ENCODE measurements at regions not wholly inside any gene's neighbourhood (a gene's known extent, or its start where the extent isn't known, plus 50 kb on each side); places are given as distances from the start of the nearest gene placed in this dataset.
"Not testable (repeated sequence)": the region's sequence is repeated elsewhere in the genome, so short reads cannot be mapped to it uniquely, and the experiment has no call there.

- DNase-seq (ENCODE audit: extremely low read depth in 1 of 11, low read depth in 9 of 11, low spot score in 4 of 11): no peak
Measured at GRCh38 chr5:63408984-63409383, 553.3 kb downstream of the HTR1A start.

- peak in 9 of 11 donors; percentile 4 to 48 (median 34) for DNase-seq (ENCODE audit: extremely low read depth in 1 of 11, low read depth in 9 of 11, low spot score in 4 of 11)
Measured at GRCh38 chr5:63401436-63402046, 560.7 kb downstream of the HTR1A start.

- DNase-seq (ENCODE audit: extremely low read depth in 1 of 11, low read depth in 9 of 11, low spot score in 4 of 11): no peak
Measured at GRCh38 chr5:63400079-63400478, 562.2 kb downstream of the HTR1A start.

GRCh38 chr5:63398346-63398745, 563.9 kb downstream of the HTR1A start:
- DNase-seq (ENCODE audit: extremely low read depth in 1 of 11, low read depth in 9 of 11, low spot score in 4 of 11): no peak

GRCh38 chr5:63388188-63388587, 574.1 kb downstream of the HTR1A start:
- not testable (repeated sequence) for DNase-seq (ENCODE audit: extremely low read depth in 1 of 11, low read depth in 9 of 11, low spot score in 4 of 11)

- DNase-seq (ENCODE audit: extremely low read depth in 1 of 11, low read depth in 9 of 11, low spot score in 4 of 11): no peak
Measured at GRCh38 chr5:63375851-63376250, 586.4 kb downstream of the HTR1A start.

- no peak for DNase-seq (ENCODE audit: extremely low read depth in 1 of 11, low read depth in 9 of 11, low spot score in 4 of 11)
Measured at GRCh38 chr5:63374085-63374484, 588.2 kb downstream of the HTR1A start.

GRCh38 chr5:63351164-63351563, 611.1 kb downstream of the HTR1A start:
- DNase-seq (ENCODE audit: extremely low read depth in 1 of 11, low read depth in 9 of 11, low spot score in 4 of 11): no peak

- no peak for DNase-seq (ENCODE audit: extremely low read depth in 1 of 11, low read depth in 9 of 11, low spot score in 4 of 11)
Measured at GRCh38 chr5:63346451-63346850, 615.8 kb downstream of the HTR1A start.

GRCh38 chr5:63341442-63341841, 620.8 kb downstream of the HTR1A start:
- DNase-seq (ENCODE audit: extremely low read depth in 1 of 11, low read depth in 9 of 11, low spot score in 4 of 11): no peak

- no peak for DNase-seq (ENCODE audit: extremely low read depth in 1 of 11, low read depth in 9 of 11, low spot score in 4 of 11)
Measured at GRCh38 chr5:63323926-63324325, 638.3 kb downstream of the HTR1A start.

GRCh38 chr5:63314551-63314950, 647.7 kb downstream of the HTR1A start:
- no peak for DNase-seq (ENCODE audit: extremely low read depth in 1 of 11, low read depth in 9 of 11, low spot score in 4 of 11)

GRCh38 chr5:63310644-63311043, 651.6 kb downstream of the HTR1A start:
- DNase-seq (ENCODE audit: extremely low read depth in 1 of 11, low read depth in 9 of 11, low spot score in 4 of 11): no peak

GRCh38 chr5:63306909-63307308, 655.3 kb downstream of the HTR1A start:
- no peak for DNase-seq (ENCODE audit: extremely low read depth in 1 of 11, low read depth in 9 of 11, low spot score in 4 of 11)

- DNase-seq (ENCODE audit: extremely low read depth in 1 of 11, low read depth in 9 of 11, low spot score in 4 of 11): no peak
Measured at GRCh38 chr5:63293317-63293716, 668.9 kb downstream of the HTR1A start.

- DNase-seq (ENCODE audit: extremely low read depth in 1 of 11, low read depth in 9 of 11, low spot score in 4 of 11): no peak
Measured at GRCh38 chr5:63286724-63287123, 675.5 kb downstream of the HTR1A start.

- DNase-seq (ENCODE audit: extremely low read depth in 1 of 11, low read depth in 9 of 11, low spot score in 4 of 11): no peak
Measured at GRCh38 chr5:63263411-63263810, 684.8 kb downstream of the LRRC70 start.

GRCh38 chr5:63262185-63262981, 683.8 kb downstream of the LRRC70 start:
- no peak for DNase-seq (ENCODE audit: extremely low read depth in 1 of 11, low read depth in 9 of 11, low spot score in 4 of 11)

GRCh38 chr5:63261695-63262094, 683.1 kb downstream of the LRRC70 start:
- no peak for DNase-seq (ENCODE audit: extremely low read depth in 1 of 11, low read depth in 9 of 11, low spot score in 4 of 11)

- DNase-seq (ENCODE audit: extremely low read depth in 1 of 11, low read depth in 9 of 11, low spot score in 4 of 11): no peak
Measured at GRCh38 chr5:63255594-63255993, 677.0 kb downstream of the LRRC70 start.

- no peak for DNase-seq (ENCODE audit: extremely low read depth in 1 of 11, low read depth in 9 of 11, low spot score in 4 of 11)
Measured at GRCh38 chr5:63250939-63251338, 672.3 kb downstream of the LRRC70 start.

Data from renal cortex interstitium (tissue), 11 donors.